ENCODE measurements at regions not wholly inside any gene's neighbourhood (a gene's known extent, or its start where the extent isn't known, plus 50 kb on each side); places are given as distances from the start of the nearest gene placed in this dataset.
"Not testable (repeated sequence)": the region's sequence is repeated elsewhere in the genome, so short reads cannot be mapped to it uniquely, and the experiment has no call there.

DNA sequence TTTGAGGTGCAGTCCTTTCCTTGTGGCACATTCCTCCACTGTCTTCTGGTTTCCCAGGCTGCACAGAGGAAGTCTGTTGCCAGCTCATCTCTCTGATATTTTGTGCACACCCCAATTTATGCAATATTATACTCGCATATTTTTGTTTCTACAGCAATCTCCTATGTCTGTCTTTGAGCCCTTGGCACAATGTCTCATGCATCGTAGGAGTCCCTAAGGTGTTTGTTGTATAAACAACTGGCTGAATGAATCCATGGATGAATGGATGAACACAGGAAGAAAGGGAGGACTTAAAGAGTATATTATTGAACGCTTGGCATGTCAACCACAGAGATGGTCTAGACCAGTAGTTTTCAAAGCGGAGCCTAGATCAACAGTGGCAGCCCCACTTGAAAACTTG lies 2907.0 kb downstream of the RPIA start:
- DNase-seq; H3K9ac ChIP-seq (ENCODE audit: low read depth in 2 of 2, low read length in 2 of 2): not testable (repeated sequence)

DNA sequence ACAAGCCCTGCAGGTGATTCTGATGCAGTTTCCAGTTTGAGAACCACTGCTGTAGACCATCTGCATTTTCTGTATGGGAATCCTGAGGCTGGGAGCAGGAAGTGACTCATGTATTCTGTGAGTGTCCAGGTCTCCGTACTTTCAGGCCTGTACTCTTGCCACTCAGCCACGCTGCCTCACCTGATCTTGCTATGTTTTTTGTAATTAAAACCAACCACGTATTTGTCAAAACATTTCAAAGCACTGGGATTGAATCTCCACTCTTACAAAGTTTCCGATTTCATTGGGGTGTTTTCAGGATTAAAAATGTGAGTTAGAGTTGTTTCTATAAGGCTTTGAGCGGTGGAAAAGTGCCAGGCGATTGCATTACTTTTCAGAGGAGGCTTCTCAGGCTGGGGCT lies 2907.5 kb downstream of the RPIA start:
- H3K4me1 ChIP-seq; DNase-seq; H3K9ac ChIP-seq (ENCODE audit: low read depth in 2 of 2, low read length in 2 of 2); H3K27ac ChIP-seq; H3K9me3 ChIP-seq; H3K4me3 ChIP-seq; H3K27me3 ChIP-seq; intact Hi-C loops (cut with DNase I); H3K36me3 ChIP-seq: not testable (repeated sequence)

More for the DNA sequence above, 2907.0 kb downstream of the RPIA start:
- H3K36me3 ChIP-seq; H3K27ac ChIP-seq; intact Hi-C loops (cut with DNase I); H3K4me1 ChIP-seq; H3K4me3 ChIP-seq; H3K9me3 ChIP-seq; H3K27me3 ChIP-seq: not testable (repeated sequence)

DNA sequence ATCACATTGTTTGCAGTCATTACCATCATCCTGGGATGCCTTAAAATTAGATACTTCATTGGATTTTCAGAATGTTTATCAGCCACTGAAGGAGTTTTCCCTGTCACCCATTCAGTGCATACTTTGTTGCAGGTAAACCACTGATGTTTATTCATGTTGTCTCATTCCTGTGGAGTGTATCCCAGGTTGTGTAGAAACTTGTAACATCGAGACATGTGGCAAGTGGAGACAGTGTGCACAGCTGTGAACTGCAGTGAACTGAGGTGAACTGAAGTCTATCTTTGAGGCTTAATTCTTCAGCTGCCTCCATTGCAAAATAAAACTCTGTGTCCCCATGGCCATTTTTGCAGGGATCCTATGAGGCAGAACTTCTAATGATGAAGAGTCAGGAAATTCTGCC lies 2911.4 kb downstream of the RPIA start:
- H3K27ac ChIP-seq; DNase-seq; H3K4me3 ChIP-seq; H3K36me3 ChIP-seq; H3K9me3 ChIP-seq; H3K4me1 ChIP-seq; H3K27me3 ChIP-seq; intact Hi-C loops (cut with DNase I); H3K9ac ChIP-seq (ENCODE audit: low read depth in 2 of 2, low read length in 2 of 2): not testable (repeated sequence)

DNA sequence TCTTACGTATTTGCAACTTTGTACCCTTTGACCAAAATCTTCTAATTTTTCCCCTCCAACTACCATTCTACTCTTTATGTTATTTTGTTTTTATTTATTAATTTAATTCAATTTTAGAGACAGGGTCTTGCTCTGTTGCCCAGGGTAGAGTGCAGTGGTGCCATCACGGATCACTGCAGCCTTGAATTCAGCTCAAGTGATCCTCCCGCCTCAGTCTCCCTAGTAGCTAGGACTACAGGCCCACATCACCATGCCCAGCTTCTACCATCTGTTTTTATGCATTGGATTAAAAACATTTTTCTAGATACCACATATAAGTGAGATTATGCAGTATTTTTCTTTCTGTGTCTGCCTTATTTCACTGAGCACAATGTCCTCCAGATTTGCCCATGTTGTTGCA lies 2912.5 kb downstream of the RPIA start:
- H3K4me3 ChIP-seq; H3K4me1 ChIP-seq; H3K36me3 ChIP-seq; H3K27ac ChIP-seq; DNase-seq; intact Hi-C loops (cut with DNase I); H3K9me3 ChIP-seq; H3K9ac ChIP-seq (ENCODE audit: low read depth in 2 of 2, low read length in 2 of 2); H3K27me3 ChIP-seq: not testable (repeated sequence)

DNA sequence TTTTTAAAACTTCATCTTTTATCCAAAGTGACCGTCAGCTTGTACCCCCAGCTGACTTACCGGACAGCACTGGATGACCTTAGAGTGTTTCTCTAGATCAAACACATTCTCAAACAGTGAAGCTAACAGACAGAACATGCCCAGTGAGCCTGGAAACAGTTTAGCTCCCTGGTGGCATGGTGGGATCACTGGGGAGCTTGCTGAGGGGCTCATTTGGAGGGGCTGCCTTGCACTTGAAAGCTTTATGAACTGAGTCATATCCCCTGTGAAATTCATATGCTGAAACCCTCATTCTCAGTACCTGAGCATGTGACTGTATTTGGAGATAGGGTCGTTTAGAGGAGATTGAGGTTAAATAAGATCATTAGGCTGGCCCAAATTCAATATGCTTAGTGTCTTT lies 2913.2 kb downstream of the RPIA start:
- H3K4me1 ChIP-seq; H3K27me3 ChIP-seq; H3K27ac ChIP-seq; H3K4me3 ChIP-seq; H3K36me3 ChIP-seq; H3K9ac ChIP-seq (ENCODE audit: low read depth in 2 of 2, low read length in 2 of 2); H3K9me3 ChIP-seq; DNase-seq; intact Hi-C loops (cut with DNase I): not testable (repeated sequence)

DNA sequence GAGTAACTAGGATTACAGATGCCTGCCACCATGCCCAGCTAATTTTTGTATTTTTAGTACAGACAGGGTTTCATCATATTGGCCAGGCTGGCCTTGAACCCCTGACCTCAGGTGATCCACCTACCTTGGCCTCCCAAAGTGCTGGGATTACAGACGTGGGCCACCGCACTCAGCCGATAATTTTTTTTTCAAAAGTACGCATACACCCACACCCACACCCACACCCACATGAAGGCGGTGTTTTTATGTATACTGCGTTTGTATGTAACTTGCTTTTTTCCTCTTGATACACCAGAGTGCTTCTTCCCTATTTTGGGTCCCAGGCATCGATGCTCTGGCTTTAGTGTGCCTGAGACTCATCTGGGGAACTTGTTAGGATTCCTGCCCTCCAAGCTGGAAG lies 2932.3 kb downstream of the RPIA start:
- H3K9me3 ChIP-seq; intact Hi-C loops (cut with DNase I); H3K4me3 ChIP-seq; H3K36me3 ChIP-seq; H3K4me1 ChIP-seq; H3K9ac ChIP-seq (ENCODE audit: low read depth in 2 of 2, low read length in 2 of 2); DNase-seq; H3K27ac ChIP-seq; H3K27me3 ChIP-seq: not testable (repeated sequence)

DNA sequence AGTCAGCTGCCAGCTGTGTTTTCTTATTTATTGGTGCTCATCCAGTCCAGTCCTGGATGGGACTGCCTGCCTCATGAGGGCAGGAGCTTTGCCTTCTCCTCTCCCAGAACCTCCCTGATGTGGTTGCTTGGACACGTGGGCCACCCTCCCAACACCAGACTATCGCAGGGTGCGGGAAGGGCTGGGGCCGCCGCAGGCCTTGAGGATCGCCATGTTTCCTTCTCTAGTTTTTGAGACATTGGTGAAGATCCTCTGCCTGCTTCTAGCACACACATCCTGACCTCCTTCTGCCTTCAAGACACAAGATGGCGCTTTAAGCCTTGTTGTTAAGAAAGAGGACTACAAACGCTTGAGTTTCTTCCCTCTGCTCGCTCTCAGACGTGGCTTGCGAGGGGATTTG lies 2937.0 kb downstream of the RPIA start:
- H3K9ac ChIP-seq (ENCODE audit: low read depth in 2 of 2, low read length in 2 of 2); H3K4me3 ChIP-seq; intact Hi-C loops (cut with DNase I); H3K36me3 ChIP-seq; DNase-seq; H3K4me1 ChIP-seq; H3K9me3 ChIP-seq; H3K27me3 ChIP-seq; H3K27ac ChIP-seq: not testable (repeated sequence)

DNA sequence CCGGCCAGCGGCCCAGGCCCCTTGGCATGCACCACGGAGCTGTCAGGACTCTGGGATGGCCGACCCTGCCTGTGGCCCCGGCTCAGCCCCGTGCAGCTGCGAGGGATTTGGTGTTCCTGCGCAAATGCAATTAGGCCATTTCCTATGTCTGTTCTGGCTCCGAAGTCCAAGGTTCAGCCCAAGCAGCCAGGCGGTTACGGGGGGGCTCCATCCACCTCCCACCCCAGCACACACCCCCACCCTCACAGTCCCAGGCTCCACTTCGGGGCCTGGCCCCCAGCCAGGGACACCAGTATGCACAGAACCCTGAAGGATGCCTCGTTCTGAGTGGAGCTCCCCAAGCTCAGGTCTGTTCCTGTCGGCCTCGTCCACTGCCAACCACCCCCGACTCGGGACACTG lies 2965.7 kb downstream of the RPIA start:
- H3K4me1 ChIP-seq; intact Hi-C loops (cut with DNase I); H3K27me3 ChIP-seq; H3K4me3 ChIP-seq; H3K9me3 ChIP-seq; H3K27ac ChIP-seq; H3K9ac ChIP-seq (ENCODE audit: low read depth in 2 of 2, low read length in 2 of 2); H3K36me3 ChIP-seq: not testable (repeated sequence)
- peak; percentile 64 for DNase-seq

DNA sequence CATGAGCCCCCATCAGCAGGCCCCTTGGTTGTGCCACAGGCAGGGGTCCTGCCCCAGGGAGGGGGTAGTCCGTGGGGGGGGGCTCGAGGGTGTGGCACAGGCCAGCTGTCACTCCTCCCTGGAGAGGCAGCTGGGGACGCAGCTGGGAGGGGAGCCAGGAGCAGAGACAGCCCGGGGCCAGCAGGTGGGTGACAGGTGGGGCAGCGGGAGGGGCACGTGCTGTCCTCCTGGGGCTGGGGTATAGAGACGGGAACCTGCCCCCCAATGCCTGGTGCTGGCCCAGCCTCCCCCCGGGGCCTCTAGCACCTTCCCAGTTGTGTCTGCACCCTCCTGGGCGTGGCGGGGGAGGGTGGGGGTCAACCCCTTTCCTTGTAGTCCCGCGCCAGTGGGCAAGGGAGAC lies 2966.9 kb downstream of the RPIA start:
- H3K4me1 ChIP-seq; H3K9me3 ChIP-seq; H3K27ac ChIP-seq; intact Hi-C loops (cut with DNase I); H3K9ac ChIP-seq (ENCODE audit: low read depth in 2 of 2, low read length in 2 of 2); H3K27me3 ChIP-seq; H3K36me3 ChIP-seq; H3K4me3 ChIP-seq: not testable (repeated sequence)
- peak; percentile 25 for DNase-seq

DNA sequence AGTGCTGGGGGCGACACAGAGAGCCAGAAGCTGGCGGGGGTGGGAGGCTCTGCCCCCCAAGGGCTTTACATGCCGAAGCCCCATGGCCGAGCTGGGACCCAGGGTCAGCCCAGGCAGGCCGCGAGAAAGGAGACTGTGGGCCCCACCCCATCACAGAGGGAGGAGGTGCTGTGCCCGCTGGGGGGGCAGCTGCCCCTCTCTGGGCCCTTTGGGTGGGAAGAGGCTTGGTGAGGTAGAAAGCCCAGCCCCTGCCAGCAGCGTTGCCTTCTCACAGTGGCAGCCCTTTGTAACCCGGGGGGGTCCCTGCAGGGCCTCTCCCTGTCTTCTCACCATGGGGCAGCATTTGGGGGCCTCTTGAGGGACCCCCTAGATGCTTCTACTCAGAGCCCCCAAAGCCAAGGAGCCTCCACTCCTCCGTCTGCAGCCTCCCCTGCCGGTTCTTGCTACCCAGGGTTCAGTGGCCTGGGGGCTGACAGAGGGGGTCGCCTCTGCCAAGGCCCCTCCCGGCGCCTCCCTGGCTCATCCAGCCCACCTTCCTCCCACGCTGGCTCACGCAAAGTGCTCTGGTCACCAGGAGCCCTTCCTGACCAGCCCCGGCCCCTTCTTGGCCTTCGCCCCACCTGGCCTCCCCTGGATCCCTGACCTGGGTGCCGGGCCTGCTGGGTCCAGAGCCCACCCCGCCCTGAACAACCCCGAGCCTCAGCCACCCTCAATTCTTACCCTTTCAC lies 2967.9 kb downstream of the RPIA start:
- H3K36me3 ChIP-seq; intact Hi-C loops (cut with DNase I); H3K27me3 ChIP-seq; H3K9me3 ChIP-seq; H3K4me1 ChIP-seq; H3K27ac ChIP-seq; H3K9ac ChIP-seq (ENCODE audit: low read depth in 2 of 2, low read length in 2 of 2): not testable (repeated sequence)
- peak; percentile 17 for DNase-seq
- H3K4me3 ChIP-seq = peak overlapping the region; percentile 38

DNA sequence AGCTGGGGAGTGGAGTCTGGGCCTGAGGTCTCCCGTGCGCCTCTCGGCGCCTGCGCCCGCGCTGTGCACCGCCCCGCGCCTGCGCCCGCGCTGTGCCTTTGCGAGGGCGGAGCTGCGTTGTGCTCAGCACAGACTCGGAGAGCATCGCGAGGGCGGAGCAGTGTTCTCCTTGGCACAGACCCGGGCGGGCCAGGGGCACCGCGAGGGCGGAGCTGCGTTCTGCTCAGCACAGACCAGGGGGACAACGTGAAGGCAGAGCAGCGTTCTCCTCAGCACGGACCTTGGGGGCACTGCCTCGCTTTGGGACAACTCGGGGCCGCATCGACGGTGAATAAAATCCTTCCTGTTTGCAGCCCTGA lies 2968.4 kb downstream of the RPIA start:
- H3K9me3 ChIP-seq; H3K4me1 ChIP-seq; H3K27ac ChIP-seq; H3K36me3 ChIP-seq; H3K27me3 ChIP-seq; H3K9ac ChIP-seq (ENCODE audit: low read depth in 2 of 2, low read length in 2 of 2); intact Hi-C loops (cut with DNase I): not testable (repeated sequence)
- peak; percentile 45 for DNase-seq
- H3K4me3 ChIP-seq = peak overlapping the region; percentile 38

DNA sequence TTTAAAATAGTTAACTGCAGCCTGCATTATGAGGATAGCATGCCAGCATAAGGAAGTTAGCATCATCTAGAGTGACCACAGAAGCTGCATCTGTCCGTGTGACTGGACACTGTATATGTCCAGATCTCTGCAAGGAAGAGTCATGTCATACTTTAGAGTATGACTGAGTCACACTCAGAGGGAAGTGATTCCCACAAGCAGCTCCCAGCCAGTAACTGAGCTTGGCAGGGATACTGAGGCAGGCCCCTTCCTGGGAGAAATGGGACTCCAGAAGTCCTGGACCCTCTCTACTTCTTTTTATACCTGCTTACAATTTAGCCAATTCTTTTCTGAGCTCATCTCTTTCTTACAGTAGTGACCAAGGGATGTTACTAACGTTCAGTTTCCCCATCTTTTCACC lies 2975.9 kb downstream of the RPIA start:
- H3K4me3 ChIP-seq; H3K9ac ChIP-seq (ENCODE audit: low read depth in 2 of 2, low read length in 2 of 2); H3K4me1 ChIP-seq; H3K27ac ChIP-seq; H3K9me3 ChIP-seq; DNase-seq; intact Hi-C loops (cut with DNase I); H3K27me3 ChIP-seq; H3K36me3 ChIP-seq: not testable (repeated sequence)

DNA sequence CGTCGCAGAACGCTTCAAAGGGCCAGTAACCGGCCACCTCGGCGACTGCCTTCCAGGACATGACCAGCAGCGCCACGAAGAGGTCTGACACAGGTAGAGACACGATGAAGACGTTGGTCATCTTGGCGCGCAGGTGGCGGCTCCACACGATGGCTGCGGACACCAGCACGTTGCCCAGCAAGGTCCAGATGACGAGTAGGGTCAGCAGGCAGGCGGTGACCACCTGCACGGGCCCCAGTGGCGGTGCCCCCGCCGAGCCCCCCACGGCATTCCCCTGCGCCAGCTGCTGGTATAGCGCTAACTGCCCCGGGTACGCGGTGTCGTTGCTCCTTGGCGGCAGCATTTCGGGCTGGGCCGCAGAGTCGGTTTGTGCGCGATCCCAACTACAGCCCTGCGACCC lies 2994.1 kb downstream of the RPIA start:
- H3K9ac ChIP-seq (ENCODE audit: low read depth in 2 of 2, low read length in 2 of 2); H3K4me3 ChIP-seq; H3K4me1 ChIP-seq; H3K9me3 ChIP-seq; DNase-seq; H3K36me3 ChIP-seq; H3K27me3 ChIP-seq; H3K27ac ChIP-seq; intact Hi-C loops (cut with DNase I): not testable (repeated sequence)

DNA sequence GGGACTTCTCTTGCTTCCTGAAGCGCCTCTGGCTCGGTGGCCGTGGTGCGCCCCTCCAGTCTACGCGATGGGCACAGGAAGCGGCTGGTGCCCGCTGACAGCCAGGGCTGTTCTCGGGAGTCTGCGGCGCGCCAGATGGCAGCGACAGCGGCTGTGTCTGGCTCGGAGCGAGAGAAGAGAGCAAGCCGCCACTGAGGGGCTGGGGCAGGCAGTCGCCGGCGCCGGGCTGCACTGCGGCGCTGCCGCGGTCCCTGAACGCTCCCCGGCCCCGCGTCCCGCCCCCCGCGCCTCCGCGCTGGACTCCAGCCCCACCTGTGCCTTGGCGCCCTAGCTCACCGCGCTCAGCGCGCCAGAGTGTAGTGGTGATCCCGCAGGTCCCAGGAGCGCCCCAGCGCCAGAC lies 2994.6 kb downstream of the RPIA start:
- H3K27me3 ChIP-seq, DNase-seq, H3K4me3 ChIP-seq: not testable (repeated sequence)

More for the DNA sequence above, 2994.6 kb downstream of the RPIA start:
- H3K4me1 ChIP-seq; H3K36me3 ChIP-seq; intact Hi-C loops (cut with DNase I); H3K9ac ChIP-seq (ENCODE audit: low read depth in 2 of 2, low read length in 2 of 2); H3K9me3 ChIP-seq; H3K27ac ChIP-seq: not testable (repeated sequence)
